ENCODE measurements at regions not wholly inside any gene's neighbourhood (a gene's known extent, or its start where the extent isn't known, plus 50 kb on each side); places are given as distances from the start of the nearest gene placed in this dataset.

DNA sequence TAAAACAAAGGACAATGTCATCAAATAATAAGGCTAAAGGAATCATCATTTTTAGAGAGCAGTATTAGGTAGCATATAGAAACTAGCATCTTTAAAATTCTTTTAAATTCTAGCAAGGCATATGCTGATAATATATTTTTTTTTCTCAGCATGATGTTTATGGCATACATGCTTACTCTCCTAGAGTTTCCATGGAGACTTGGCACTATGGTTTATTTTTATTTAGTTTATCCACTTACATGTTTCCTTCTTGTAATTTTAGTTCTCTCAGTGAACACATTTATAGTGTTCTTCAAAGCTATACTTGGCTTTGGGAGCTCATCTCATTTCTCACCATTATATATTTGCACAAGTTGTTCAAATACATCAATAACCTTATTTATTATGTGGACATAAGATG, 413.8 kb upstream of the LINC00305 start:
- Histone ChIP-seq H3K9ac (ENCODE audit: low read length) (no peak overlapping the region), H3K36me3 (ENCODE audit: control insufficient read depth, insufficient read depth, low read length) (no peaks in the 10 kb centered on the region), H3K9me3 (ENCODE audit: control insufficient read depth, insufficient read depth, low read depth, low read length) (peaks cover 7% of the 10 kb centered on the region), H3K27me3 (ENCODE audit: control insufficient read depth, insufficient read depth, low read length) (no peaks in the 10 kb centered on the region), H3K4me3 (ENCODE audit: low read depth, low read length) (no peak overlapping the region), H3K4me1 (ENCODE audit: control insufficient read depth, insufficient read depth, low read length) (no peaks in the 10 kb centered on the region), H3K27ac (ENCODE audit: low read depth, low read length) (no peak overlapping the region)

DNA sequence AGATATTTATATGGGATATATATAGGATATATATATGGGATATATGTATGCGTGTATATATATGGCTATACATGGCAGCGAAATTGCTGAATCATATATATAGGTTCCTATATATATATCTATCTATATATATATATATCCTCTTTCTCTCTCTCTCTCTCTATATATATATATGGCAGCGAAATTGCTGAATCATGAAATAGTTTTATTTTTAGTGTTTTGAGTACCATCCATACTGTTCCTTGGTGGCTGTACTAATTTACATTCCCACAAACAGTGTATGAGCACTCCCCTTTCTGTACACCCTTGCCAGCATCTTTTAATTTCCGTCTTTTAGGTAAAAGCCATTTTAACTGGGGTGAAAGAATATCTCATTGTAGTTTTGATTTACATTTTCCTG, 397.6 kb upstream of the LINC00305 start:
- H3K9me3 ChIP-seq (ENCODE audit: control insufficient read depth, insufficient read depth, low read depth, low read length), result no peaks in the 10 kb centered on the region
- H3K4me1 ChIP-seq (ENCODE audit: control insufficient read depth, insufficient read depth, low read length), result no peaks in the 10 kb centered on the region
- no peaks in the 10 kb centered on the region for H3K36me3 ChIP-seq (ENCODE audit: control insufficient read depth, insufficient read depth, low read length)
- H3K27me3 ChIP-seq (ENCODE audit: control insufficient read depth, insufficient read depth, low read length), result no peaks in the 10 kb centered on the region
- H3K27ac ChIP-seq (ENCODE audit: low read depth, low read length), result no peak overlapping the region
- no peak overlapping the region for H3K9ac ChIP-seq (ENCODE audit: low read length)
- H3K4me3 ChIP-seq (ENCODE audit: low read depth, low read length), result no peak overlapping the region

DNA sequence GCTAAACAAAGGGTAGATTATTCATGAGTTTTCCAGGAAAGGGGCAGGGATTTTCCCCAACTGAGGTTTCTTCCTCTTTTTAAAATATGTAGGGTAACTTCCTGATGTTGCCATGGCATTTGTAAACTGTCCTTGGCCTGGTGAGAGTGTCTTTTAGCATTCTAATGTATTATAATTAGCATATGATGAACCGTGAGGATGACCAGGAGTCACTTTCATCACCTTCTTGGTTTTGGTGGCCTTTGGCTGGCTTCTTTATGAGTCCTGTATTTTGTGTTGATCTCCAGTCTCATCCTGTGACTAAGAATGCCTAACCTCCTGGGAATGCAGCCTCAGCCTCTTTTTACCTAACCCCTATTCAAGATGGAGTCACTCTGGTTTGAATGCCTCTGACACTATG, 391.0 kb upstream of the LINC00305 start:
- H3K4me1 ChIP-seq (ENCODE audit: control insufficient read depth, insufficient read depth, low read length), result peaks cover 10% of the 10 kb centered on the region
- H3K27ac ChIP-seq (ENCODE audit: low read depth, low read length), result no peak overlapping the region
- H3K4me3 ChIP-seq (ENCODE audit: low read depth, low read length), result no peak overlapping the region
- no peaks in the 10 kb centered on the region for H3K36me3 ChIP-seq (ENCODE audit: control insufficient read depth, insufficient read depth, low read length)
- H3K9me3 ChIP-seq (ENCODE audit: control insufficient read depth, insufficient read depth, low read depth, low read length), result no peaks in the 10 kb centered on the region
- H3K9ac ChIP-seq (ENCODE audit: low read length), result no peak overlapping the region
- no peaks in the 10 kb centered on the region for H3K27me3 ChIP-seq (ENCODE audit: control insufficient read depth, insufficient read depth, low read length)

DNA sequence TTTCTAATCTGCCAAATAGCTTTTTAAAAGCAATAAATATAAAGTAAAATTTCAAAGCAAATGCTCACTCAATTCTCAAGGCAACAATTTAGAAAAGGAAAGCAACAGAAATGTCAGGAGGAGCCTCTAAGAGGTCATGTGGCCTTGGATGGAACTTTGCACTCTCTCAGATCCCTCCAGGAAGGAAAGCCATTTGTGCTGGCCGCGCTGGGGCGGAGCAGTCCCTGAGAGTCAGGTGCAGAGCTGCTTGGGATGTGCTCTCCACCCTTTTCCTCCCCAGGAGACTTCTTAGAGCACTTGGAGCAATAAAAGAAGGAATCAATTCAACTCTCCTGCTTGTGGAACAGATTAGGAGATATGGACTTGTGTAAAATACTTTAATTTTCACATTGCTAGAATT, 379.8 kb upstream of the LINC00305 start:
- Histone ChIP-seq H3K36me3 (ENCODE audit: control insufficient read depth, insufficient read depth, low read length) (no peaks in the 10 kb centered on the region), H3K9ac (ENCODE audit: low read length) (no peak overlapping the region), H3K27me3 (ENCODE audit: control insufficient read depth, insufficient read depth, low read length) (no peaks in the 10 kb centered on the region), H3K9me3 (ENCODE audit: control insufficient read depth, insufficient read depth, low read depth, low read length) (peaks cover 8% of the 10 kb centered on the region), H3K4me1 (ENCODE audit: control insufficient read depth, insufficient read depth, low read length) (no peaks in the 10 kb centered on the region), H3K4me3 (ENCODE audit: low read depth, low read length) (no peak overlapping the region), H3K27ac (ENCODE audit: low read depth, low read length) (no peak overlapping the region)

DNA sequence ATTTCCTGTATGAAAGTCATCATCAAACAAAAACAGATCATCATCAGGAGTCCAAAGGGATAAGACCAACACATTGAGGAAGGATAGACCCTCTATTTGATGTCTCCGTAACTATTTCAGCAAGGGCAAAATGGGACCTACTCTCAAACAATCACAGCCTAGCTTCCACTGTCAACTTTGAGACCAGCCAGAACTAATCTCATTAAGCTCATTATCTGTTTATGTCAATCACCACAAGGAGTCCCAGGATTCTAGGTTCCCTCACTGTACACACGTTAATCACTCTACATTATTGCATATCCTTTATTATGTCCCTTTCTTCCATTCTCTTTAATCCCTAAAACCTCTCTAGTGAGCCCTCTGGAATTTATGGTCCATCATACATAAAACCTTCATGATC, 370.3 kb upstream of the LINC00305 start:
- no peaks in the 10 kb centered on the region for H3K36me3 ChIP-seq (ENCODE audit: control insufficient read depth, insufficient read depth, low read length)
- 0 out of 2 replicates have a peak, but pooled peaks cover 3% of the 10 kb centered on the region for H3K9me3 ChIP-seq (ENCODE audit: control insufficient read depth, insufficient read depth, low read depth, low read length)
- H3K4me3 ChIP-seq (ENCODE audit: low read depth, low read length), result no peak overlapping the region
- H3K27me3 ChIP-seq (ENCODE audit: control insufficient read depth, insufficient read depth, low read length), result no peaks in the 10 kb centered on the region
- H3K4me1 ChIP-seq (ENCODE audit: control insufficient read depth, insufficient read depth, low read length), result no peaks in the 10 kb centered on the region
- H3K27ac ChIP-seq (ENCODE audit: low read depth, low read length), result no peak overlapping the region
- no peak overlapping the region for H3K9ac ChIP-seq (ENCODE audit: low read length)

DNA sequence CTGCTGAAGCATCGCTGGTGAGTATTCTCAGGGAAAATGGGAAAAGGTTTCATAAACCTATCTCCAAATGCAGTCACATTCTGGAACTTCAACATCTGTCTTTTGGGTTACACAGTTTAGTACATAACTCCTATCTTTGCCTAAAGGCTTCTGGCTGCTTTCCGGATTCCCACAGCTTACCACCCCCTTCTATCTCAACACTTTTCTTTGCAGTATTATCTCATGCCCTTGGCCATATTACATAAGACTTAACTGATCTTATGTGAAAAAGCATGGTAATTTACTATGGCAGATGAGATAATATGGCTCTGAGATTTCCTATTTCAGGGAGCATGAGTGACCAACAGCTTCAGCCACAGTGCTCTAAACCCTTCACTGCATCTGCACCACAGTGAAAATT, 369.3 kb upstream of the LINC00305 start:
- H3K9ac ChIP-seq (ENCODE audit: low read length), result no peak overlapping the region
- no peak overlapping the region for H3K27ac ChIP-seq (ENCODE audit: low read depth, low read length)
- no peak overlapping the region for H3K4me3 ChIP-seq (ENCODE audit: low read depth, low read length)
- 0 out of 2 replicates have a peak, but pooled peaks cover 3% of the 10 kb centered on the region for H3K9me3 ChIP-seq (ENCODE audit: control insufficient read depth, insufficient read depth, low read depth, low read length)
- H3K4me1 ChIP-seq (ENCODE audit: control insufficient read depth, insufficient read depth, low read length), result no peaks in the 10 kb centered on the region
- H3K27me3 ChIP-seq (ENCODE audit: control insufficient read depth, insufficient read depth, low read length), result no peaks in the 10 kb centered on the region
- H3K36me3 ChIP-seq (ENCODE audit: control insufficient read depth, insufficient read depth, low read length), result no peaks in the 10 kb centered on the region

DNA sequence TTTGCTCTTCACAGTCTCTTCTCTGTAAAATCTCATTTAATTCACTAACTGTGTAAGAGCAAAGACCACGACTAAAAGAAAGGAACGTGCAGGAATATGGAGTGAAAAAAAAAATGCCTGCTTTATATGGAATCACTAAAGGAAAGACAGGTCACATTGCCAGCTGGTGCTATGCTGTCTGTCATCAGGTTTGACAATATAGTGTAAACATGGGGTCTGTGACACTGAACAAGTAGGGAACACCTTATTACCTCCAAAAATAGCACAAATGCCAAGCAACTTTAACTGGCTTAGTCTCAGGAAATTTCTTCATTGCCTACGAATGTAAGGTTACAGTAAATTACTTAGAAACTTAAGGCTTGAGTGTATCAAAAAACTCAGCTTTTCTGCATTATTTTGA, 364.5 kb upstream of the LINC00305 start:
- no peaks in the 10 kb centered on the region for H3K36me3 ChIP-seq (ENCODE audit: control insufficient read depth, insufficient read depth, low read length)
- H3K27me3 ChIP-seq (ENCODE audit: control insufficient read depth, insufficient read depth, low read length), result no peaks in the 10 kb centered on the region
- no peak overlapping the region for H3K4me3 ChIP-seq (ENCODE audit: low read depth, low read length)
- H3K4me1 ChIP-seq (ENCODE audit: control insufficient read depth, insufficient read depth, low read length), result no peaks in the 10 kb centered on the region
- H3K9ac ChIP-seq (ENCODE audit: low read length), result no peak overlapping the region
- H3K27ac ChIP-seq (ENCODE audit: low read depth, low read length), result no peak overlapping the region
- H3K9me3 ChIP-seq (ENCODE audit: control insufficient read depth, insufficient read depth, low read depth, low read length), result no peaks in the 10 kb centered on the region

DNA sequence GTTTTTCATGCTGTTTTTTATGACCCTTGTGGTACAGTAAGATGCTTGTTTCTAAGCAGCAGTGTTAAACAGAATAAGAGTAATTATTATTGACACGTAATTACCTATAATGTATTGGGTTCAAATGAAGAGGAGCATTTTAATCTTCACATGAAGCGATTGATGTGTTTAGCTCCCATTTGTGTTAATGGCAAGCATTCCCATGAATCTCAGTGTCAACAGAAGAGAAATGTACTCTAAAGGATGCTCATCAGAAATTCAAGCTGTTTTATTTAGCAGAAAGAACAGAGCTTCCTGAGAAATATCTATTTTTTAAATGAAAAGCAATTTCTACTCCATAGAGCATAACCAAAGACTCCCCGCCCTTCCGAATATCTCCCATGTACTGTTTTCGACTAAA, 341.3 kb upstream of the LINC00305 start:
- Histone ChIP-seq H3K4me3 (ENCODE audit: low read depth, low read length) (no peak overlapping the region), H3K9ac (ENCODE audit: low read length) (no peak overlapping the region), H3K4me1 (ENCODE audit: control insufficient read depth, insufficient read depth, low read length) (no peaks in the 10 kb centered on the region), H3K9me3 (ENCODE audit: control insufficient read depth, insufficient read depth, low read depth, low read length) (no peaks in the 10 kb centered on the region), H3K36me3 (ENCODE audit: control insufficient read depth, insufficient read depth, low read length) (no peaks in the 10 kb centered on the region), H3K27ac (ENCODE audit: low read depth, low read length) (no peak overlapping the region), H3K27me3 (ENCODE audit: control insufficient read depth, insufficient read depth, low read length) (no peaks in the 10 kb centered on the region)

DNA sequence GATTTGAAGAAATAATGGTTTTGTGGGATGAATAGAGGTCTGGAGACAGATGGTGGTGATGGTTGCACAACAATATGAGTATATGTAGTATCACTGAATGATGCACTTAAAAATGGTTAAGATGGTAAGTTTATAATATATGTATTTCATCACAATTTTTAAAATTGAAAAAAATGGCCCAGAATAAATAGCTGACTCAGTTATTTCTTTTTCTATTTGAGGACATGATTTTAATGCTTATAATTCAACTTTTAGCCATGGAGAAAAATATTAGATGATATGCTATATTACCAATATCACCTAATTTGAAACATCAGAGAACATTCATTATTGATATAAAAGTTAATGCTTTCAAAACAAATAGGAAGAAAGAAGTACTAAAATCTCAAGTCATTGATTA, 339.8 kb upstream of the LINC00305 start:
- no peak overlapping the region for H3K4me3 ChIP-seq (ENCODE audit: low read depth, low read length)
- no peak overlapping the region for H3K9ac ChIP-seq (ENCODE audit: low read length)
- no peak overlapping the region for H3K27ac ChIP-seq (ENCODE audit: low read depth, low read length)
- H3K27me3 ChIP-seq (ENCODE audit: control insufficient read depth, insufficient read depth, low read length), result no peaks in the 10 kb centered on the region
- H3K9me3 ChIP-seq (ENCODE audit: control insufficient read depth, insufficient read depth, low read depth, low read length), result no peaks in the 10 kb centered on the region
- H3K4me1 ChIP-seq (ENCODE audit: control insufficient read depth, insufficient read depth, low read length), result no peaks in the 10 kb centered on the region
- H3K36me3 ChIP-seq (ENCODE audit: control insufficient read depth, insufficient read depth, low read length), result no peaks in the 10 kb centered on the region

DNA sequence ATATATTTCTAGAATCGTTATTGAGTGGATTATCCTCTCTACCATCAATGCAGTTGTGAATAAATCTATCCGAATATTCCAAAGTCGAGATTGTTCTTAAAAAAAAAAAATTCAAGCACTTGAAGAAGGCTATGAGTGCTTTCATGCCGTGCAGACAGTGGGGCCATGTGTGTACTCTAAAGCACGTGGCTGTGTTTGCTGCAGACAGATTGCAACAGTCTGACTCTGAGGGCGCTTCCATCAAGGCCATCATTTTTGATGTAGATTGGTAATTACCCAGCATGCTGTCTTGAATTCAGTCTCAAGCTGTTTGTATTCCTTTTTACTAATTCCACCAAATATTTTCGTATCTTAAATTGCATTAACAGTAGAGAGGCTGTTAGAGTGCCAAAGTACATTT, 325.9 kb upstream of the LINC00305 start:
- no peaks in the 10 kb centered on the region for H3K27me3 ChIP-seq (ENCODE audit: control insufficient read depth, insufficient read depth, low read length)
- no peaks in the 10 kb centered on the region for H3K4me1 ChIP-seq (ENCODE audit: control insufficient read depth, insufficient read depth, low read length)
- no peak overlapping the region for H3K9ac ChIP-seq (ENCODE audit: low read length)
- H3K27ac ChIP-seq (ENCODE audit: low read depth, low read length), result no peak overlapping the region
- no peak overlapping the region for H3K4me3 ChIP-seq (ENCODE audit: low read depth, low read length)
- H3K36me3 ChIP-seq (ENCODE audit: control insufficient read depth, insufficient read depth, low read length), result no peaks in the 10 kb centered on the region
- no peaks in the 10 kb centered on the region for H3K9me3 ChIP-seq (ENCODE audit: control insufficient read depth, insufficient read depth, low read depth, low read length)

DNA sequence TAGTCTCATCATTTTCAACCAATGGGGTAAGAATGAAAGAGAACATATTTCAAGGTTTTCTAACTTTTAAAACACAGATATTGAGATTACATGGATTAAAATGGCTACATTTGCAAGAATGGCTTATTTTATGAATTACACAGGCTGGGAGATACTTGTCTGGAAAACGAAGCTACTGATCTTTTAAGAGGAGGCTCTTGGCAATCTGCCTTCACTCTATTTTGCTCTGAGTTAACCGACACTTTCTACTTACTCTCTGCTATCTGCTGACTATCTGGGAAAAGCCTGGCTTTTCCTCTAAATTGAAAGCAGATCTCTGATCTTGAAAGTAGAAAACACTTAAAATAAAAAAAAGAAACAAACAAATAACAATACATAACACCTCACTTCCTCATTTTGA, 325.4 kb upstream of the LINC00305 start:
- no peak overlapping the region for H3K4me3 ChIP-seq (ENCODE audit: low read depth, low read length)
- no peak overlapping the region for H3K27ac ChIP-seq (ENCODE audit: low read depth, low read length)
- no peak overlapping the region for H3K9ac ChIP-seq (ENCODE audit: low read length)

DNA sequence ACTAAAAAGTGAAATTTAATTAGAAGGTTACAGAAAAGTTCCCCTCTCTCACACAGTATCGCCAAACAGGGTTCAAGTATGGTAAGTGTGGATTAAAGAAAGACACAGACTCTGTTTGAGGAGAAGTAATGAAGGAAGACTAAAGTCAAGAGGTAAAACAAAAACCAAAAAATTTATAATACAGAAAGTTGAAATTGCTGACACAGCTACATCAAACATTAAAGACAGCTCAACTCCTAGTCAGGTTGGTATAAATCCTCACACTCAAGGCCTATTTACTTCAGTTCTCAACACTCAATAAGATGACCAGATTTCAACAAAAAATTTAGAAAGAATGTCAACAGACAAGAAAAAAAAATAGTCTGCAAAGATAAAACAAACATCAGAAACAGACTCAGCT, 300.5 kb upstream of the LINC00305 start:
- Histone ChIP-seq H3K4me3 (ENCODE audit: low read depth, low read length) (no peak overlapping the region), H3K36me3 (ENCODE audit: control insufficient read depth, insufficient read depth, low read length) (no peaks in the 10 kb centered on the region), H3K27ac (ENCODE audit: low read depth, low read length) (no peak overlapping the region), H3K9me3 (ENCODE audit: control insufficient read depth, insufficient read depth, low read depth, low read length) (no peaks in the 10 kb centered on the region), H3K9ac (ENCODE audit: low read length) (no peak overlapping the region), H3K4me1 (ENCODE audit: control insufficient read depth, insufficient read depth, low read length) (no peaks in the 10 kb centered on the region), H3K27me3 (ENCODE audit: control insufficient read depth, insufficient read depth, low read length) (no peaks in the 10 kb centered on the region)

More for the DNA sequence above, 325.4 kb upstream of the LINC00305 start:
- Histone ChIP-seq H3K4me1 (ENCODE audit: control insufficient read depth, insufficient read depth, low read length) (no peaks in the 10 kb centered on the region), H3K36me3 (ENCODE audit: control insufficient read depth, insufficient read depth, low read length) (no peaks in the 10 kb centered on the region), H3K9me3 (ENCODE audit: control insufficient read depth, insufficient read depth, low read depth, low read length) (no peaks in the 10 kb centered on the region), H3K27me3 (ENCODE audit: control insufficient read depth, insufficient read depth, low read length) (no peaks in the 10 kb centered on the region)

All from HUES6 (cell line).